ENCODE measurements at regions not wholly inside any gene's neighbourhood (a gene's known extent, or its start where the extent isn't known, plus 50 kb on each side); places are given as distances from the start of the nearest gene placed in this dataset.

GRCh38 chr22:34096770-34097169 lies 176.5 kb upstream of the LARGE1 start:
- no peak for TF ChIP-seq EZH2phosphoT487 (IDR thresholded peaks at IDR 0.05)
- TF ChIP-seq CTCF (IDR thresholded peaks at IDR 0.05) = no peak
- TF ChIP-seq EZH2 (IDR thresholded peaks at IDR 0.05) = no peak
